GM18868 (cell line): ENCODE measurements at regions not wholly inside any gene's neighbourhood (a gene's known extent, or its start where the extent isn't known, plus 50 kb on each side); places are given as distances from the start of the nearest gene placed in this dataset.
"Not testable (repeated sequence)": the region's sequence is repeated elsewhere in the genome, so short reads cannot be mapped to it uniquely, and the experiment has no call there.

Experiments
- ATAC-seq: cut with Tn5 transposase; IDR thresholded peaks from one replicate; pipeline ENCODE4 v1.9.1; 2021; ENCODE audit warnings: mild to moderate bottlenecking, moderate library complexity; ENCODE audit not compliant: unreplicated experiment

DNA sequence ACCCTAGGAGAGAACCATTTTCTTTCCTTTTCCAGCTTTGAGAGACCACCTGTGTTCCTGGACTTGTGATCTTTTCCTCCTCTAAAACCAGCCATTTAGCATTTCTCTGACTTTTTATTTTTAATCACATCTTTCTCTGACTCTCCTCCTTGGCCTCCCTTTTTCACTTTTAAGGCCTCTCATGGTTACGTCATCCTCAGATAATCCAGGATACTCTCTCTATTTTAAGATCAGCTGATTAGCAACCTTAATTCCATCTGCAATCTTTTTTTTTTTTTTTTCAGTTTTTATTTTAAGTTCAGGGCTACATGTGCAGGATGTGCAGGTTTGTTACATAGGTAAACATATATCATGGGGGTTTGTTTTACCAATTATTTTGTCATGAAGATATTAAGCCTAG is 54.0 kb downstream of the RFPL4B start:
- no peak for ATAC-seq

DNA sequence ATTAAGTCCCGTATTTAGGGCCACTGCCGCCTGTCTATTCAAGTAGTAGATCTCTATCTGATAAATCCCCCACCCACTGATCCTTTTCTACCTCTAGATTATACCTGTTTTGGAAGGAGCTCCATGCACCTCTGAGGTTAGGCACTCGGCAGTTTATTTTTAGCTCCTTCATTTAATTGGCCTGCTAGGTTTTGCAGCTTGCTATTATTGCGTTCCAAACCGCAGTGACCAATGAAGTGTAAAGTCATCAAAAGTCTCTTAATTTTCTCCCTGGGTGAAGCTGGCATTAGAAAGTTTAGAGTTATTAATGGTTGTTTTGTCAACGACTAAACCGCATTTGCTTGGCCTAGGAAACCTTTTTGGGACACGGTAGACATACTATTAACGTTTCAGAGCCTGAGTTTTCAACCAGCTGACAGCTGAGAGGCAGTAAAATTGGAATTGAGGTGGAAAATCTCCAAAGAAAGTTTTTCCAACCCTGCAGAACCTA is 60.0 kb downstream of the RFPL4B start:
- no peak for ATAC-seq

DNA sequence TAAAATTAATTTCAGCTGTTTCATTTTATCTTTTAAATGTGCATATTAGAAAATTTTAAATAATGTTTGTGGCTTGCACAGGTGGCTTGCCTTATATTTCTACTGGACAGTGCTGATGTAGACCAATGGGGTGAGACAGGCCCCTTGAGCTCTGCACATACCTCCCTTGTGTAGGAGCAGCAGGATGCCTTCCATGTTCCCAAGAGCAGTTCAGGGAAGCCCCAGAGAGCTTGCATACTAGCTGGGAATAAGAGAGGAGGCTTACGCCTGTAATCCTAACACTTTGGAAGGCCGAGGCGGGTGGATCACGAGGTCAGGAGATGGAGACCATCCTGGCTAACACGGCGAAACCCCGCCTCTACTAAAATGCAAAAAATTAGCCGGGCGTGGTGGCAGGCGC is 61.4 kb downstream of the RFPL4B start:
- ATAC-seq: no peak

DNA sequence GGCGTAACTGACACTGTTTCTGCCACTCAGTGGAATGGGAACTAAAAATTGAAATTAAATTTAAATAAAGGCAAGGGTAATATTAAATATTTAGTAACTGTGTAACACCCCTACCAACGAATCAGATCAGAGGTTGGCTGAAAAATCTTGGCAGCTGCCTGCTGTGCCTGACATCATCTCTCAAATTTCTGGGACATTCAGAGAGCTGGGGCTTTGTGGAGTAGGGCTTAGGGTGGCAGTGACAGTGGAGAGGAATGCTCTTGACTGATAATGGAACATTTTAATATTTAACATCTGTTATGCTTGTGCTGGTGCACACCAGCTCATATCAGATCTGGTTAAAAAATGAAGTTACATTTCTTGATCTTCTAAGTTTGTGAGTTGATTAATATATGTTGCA is 62.2 kb downstream of the RFPL4B start:
- ATAC-seq: no peak

DNA sequence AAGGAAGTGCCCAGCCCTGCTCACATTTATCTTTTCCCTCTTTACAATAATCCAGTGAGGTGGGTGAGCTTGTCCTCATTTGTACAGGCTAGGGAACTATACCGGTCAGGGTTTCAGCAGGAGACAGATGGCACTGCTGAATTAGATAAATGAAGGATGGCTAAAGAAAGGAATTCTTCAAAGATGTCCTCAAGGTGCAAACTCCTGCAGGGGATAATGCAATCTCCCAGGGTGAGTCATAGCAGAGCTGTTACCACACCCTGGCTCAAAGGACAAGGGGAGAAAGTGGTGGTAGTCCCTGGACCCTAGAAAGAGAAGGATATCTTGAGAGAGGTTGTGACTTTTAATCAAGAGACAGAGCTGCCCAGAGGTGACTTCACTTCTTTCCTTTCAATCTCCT is 66.7 kb downstream of the RFPL4B start:
- no peak for ATAC-seq

DNA sequence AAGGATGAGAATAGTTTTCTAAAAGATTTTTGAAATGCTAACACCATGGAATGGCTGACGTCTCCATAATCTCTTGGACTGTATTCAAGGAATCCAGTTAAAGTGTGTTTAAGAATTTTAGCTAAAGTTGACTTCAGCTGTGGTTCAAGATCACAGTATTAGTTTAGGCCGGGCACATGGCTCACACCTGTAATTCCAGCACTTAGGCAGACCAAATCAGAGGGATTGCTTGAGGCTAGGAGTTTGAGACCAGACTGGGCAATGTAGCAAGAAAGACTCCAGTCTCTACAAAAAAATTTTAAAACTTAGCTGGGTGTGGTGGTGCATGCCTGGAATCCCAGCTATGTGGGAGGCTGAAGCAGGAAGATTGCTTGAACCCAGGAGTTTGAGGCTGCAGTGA is 68.2 kb downstream of the RFPL4B start:
- ATAC-seq: no peak

DNA sequence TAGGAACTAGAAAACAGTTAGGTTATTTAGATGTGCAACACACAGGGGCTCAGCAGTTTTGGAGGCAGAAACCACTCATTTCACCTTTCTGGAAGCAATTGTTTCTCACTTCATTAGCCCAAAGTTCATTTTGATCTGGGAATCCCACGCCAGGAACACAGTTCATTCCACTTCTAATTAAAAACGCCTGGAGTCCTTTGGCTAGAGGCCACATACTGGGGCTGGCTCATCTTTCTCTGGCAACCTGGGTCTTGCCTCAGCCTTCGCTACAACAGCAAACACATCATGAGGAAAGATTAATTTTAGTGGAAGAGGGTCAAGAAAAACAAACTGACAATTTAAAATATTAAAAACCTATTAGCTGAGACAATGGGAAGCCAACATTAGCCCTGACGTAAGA is 69.7 kb downstream of the RFPL4B start:
- no peak for ATAC-seq

DNA sequence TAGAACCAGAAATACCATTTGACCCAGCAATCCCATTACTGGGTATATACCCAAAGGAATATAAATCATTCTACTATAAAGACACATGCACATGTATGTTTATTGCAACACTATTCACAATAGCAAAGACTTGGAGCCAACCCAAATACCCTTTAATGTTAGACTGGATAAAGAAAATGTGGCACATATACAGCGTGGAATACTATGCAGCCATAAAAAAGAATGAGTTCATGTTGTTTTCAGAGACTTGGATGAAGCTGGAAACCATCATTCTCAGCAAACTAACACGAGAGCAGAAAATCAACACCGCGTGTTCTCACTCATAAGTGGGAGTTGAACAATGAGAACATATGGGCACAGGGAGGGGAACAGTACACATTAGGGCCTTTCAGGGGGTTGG is 79.9 kb downstream of the RFPL4B start:
- not testable (repeated sequence) for ATAC-seq

DNA sequence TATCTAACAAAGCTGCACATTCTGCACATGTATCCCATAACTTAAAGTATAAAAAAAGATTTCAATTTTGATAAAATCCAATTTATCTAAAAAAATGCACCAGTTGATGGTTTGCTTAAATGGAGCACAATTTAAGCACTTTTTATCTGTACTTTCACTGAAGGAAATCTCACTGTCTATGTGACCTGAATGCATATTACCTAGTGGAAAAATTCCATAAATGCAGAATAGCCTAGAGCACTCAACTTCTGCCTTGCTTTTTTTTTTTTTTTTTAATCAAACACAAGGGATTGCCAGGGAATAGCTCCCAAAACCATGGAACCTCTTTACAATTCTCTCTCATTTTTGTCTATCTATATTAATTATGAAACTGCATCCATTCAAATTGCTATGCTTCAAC is 80.4 kb downstream of the RFPL4B start:
- ATAC-seq: no peak

DNA sequence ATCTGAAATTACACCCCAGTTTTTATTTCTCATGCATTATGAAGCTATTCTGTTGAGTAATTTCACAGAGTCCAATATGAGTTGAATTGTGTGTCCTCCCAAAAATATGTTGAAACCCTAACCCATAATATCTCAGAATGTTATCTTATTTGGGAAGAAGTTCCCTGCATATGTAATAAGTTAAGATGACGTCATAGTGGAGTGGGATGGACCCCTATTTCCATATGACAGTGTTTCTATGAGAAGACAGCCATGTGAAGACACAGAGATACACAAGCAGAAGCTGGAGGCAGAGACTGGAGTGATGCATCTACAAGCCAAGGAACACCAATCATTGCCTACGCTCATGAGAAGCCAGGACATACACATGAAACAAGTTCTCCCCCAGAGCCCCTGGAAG is 81.3 kb downstream of the RFPL4B start:
- ATAC-seq: no peak

DNA sequence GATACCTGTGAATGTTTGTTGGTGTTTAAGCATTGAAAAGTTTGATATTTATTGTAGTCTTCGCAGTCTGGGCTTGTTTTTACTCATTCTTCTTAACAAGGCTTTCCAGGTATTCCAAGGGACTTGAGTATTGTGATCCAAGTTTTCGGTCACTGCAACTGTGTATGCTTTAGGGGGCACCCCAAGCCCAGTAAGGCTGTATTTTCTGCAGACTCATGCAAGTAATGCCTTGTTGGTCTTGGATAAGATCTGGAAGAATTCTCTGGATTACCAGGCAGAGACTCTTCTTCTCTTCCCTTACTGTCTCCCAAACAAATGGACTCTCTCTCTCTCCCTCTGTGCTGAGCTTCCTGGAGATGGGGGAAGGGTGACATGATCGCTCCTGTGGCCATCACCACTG is 82.1 kb downstream of the RFPL4B start:
- ATAC-seq: no peak

DNA sequence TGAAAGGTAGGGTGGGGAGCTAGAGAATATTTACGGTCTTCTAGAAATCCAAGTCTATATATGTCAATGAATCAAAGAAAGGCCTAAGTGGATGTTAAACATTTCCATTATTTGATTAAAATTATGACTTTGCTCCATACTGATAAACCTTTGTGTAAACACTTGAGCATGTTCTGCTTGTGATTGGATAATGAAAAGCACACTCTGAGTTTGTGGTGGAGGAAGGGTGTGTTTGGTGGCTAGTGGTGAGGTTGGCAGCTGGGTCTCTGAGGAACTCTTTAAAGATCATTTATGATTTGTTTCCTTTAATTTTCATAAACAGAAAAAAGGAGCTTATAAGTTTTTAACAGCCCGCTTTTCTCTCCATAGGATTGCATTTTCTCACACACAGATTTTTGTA is 84.7 kb downstream of the RFPL4B start:
- no peak for ATAC-seq

DNA sequence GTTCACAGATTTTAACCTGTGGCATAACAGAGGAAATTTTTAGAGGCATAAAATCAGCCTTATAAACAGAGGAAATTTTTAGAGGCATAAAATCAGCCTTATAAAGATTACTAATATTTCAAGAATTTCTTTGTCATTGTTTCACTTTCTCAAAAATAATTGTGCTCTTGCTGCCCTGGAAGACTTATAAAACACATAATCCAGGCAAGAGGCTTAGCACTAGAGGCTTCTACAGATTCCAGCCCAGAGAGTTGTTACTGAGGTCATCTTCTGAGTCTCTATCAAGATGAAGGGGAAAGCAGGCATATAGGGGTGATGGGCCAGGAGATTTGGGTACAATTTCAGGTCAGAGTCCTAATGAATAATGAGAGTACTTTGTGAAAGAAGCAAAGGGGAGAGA is 85.7 kb downstream of the RFPL4B start:
- ATAC-seq: no peak

DNA sequence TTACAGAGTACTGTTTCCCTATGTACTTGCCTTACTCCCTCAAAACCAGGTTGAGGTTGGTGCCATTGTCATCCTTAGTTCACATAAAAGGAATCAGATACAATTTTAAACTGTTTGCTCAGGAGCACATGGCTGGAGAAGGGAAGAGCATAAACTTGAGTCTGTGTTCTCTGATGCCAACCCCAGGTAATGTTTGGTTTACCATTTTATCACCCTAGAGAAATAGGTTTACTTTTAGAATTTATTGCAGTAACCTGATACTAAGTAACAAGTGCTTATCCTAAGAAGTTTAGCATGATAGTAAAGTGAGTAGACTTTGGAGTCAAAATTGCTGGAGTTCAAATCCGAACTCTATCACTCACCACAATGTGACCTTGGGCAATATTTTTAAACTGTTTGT is 86.3 kb downstream of the RFPL4B start:
- no peak for ATAC-seq

DNA sequence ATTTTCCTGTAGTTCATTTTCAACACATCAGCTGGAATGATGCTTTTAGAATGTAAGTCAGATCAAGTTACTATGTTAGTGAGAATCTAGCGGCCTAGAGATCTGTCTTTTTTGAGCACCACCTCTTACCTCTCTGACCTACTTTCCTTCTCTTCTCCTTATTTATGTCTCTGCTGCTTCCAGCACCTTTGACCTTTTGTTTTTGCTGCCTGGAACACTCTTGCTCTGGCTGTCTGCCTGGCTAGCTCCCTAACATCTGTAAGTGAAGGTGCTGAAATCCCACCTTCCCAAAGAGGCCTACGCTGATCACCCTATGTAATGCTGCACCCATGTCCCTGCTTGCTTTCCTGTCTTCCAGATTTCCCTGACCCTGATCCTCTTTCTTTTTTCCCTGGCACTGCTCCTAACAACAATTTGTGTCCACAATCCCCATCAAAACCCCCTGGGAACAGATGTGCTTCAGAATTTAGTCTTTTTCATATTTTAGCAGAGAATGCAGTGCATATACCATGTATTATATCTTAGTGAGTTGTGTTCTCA is 87.8 kb downstream of the RFPL4B start:
- no peak for ATAC-seq

DNA sequence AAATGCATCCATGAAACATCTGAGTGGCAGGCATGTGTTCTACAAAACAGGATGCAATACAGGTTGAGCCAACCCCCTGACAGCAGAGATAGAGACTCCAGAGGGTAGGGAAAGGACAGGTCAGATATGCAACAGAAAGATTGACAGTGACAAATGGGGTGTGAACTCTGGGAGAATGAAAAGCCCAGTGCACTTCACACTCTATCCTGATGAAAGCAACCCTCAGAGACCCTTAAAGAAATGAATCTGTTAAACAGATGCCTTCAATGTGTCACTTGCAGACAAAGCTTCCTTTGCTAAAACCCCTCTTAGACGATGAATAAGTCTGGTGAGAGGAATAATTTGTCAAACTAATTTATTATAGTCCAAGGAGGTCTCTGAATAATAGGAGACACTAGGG is 89.9 kb downstream of the RFPL4B start:
- ATAC-seq: no peak

DNA sequence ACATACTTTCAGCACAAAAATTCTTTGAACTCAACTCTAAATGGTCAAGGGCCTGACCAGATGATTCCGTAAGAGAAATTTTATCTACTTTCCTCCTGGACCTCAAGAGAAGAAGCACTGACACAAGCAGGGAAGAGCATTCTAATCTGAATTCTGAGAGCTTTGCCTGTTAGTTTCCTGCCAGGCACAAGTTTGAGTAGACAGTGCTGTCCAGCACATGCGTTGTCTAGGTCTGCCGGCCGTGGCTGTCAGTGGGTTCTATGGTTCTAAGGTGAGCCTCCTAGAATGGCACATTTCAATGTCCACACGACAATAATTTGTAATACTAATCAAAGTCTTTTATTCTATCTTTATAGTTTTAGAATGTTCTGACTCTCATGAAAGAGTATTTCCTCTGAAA is 91.9 kb downstream of the RFPL4B start:
- ATAC-seq: no peak

DNA sequence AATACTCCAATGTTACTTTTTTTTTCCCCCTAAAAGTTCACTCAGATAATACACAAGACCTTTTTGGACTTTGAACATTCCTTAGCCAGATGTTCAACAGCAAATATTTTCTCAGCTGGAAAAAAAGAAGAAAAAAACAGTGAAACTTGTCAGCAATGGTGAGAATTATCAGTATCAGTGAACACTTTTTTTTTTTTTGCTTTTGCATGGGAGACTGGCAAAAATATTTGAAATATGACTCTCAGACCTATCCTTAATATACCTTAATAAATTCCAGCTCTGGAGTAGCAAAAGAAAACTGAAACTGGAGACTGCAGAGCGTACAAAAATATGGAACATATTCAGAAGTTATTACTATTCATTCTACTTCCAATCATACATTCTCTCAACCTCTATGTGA is 92.3 kb downstream of the RFPL4B start:
- ATAC-seq: no peak

DNA sequence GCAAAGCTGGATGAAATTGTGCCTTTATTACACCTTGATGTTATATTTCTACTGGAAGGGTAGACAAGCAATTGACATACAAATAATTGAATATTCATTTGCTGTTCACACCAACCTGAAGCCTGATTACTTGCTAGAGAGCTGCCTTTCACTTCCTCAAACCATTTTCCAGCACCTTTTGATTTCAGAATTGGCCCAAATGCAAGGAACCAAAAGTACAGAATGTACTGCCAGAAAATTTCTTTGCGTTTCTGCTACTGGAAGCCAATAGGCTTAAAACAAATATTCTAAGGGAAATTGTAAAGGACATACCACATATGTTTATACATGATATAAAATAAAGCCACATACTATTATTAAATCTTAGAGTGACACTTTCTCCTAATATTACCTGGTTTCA is 94.5 kb downstream of the RFPL4B start:
- no peak for ATAC-seq

DNA sequence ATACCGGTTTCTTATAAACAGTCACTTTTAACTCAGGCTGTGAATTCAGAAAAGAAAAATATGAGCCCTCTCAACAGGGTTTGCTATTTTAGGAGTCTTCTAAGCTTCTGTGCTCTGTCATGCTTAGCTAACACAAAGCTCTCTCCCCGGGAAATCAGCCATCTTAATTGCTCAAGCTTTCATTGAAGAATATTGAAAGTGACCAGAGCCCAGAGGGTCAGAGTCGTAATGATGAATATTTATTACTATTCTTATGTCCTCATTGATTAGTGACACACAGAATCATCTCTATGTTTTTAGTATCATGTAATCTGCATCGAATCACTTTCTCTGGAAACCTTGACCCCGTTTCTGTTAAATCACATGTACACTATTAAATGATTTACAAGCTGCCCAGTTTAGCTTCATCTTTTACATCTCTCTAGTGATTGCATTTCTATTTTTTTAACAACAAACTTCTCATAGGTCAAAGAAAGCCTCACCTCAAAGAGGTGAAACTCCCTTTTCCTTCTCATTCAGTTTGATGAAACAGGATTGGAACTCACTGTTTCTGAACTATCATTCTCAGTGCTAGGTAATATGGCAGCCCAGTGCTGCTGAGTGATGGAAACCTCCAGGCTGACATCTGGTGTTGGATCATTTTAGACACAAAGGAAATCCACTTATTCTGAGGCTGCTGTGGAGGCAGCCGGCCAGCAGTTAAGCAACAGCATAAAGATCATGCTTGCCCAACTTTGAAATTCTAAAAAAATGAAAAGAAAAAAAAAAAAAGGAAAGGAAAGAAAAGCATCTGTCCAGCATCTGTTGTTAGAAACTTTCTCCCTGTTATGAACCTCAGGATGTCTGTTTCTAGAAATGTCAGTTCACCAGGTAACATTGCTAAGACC is 96.3 kb downstream of the RFPL4B start:
- no peak for ATAC-seq

DNA sequence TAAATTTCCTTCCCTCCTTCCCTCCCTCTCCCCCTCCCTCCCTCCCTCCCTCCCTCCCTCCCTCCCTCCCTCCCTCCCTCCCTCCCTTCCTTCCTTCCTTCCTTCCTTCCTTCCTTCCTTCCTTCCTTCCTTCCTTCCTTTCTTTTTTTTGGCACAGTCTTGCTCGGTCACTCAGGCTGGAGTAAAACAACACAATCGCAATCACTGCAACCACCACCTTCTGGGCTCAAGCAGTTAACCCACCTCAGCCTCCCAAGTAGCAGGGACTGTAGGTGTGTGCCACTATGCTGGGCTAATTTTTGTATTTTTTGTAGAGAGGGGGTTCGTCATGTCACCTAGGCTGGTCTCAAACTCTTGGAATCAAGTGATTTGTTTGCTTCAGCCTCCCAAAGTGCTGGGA is 101.7 kb downstream of the RFPL4B start:
- ATAC-seq: not testable (repeated sequence)

DNA sequence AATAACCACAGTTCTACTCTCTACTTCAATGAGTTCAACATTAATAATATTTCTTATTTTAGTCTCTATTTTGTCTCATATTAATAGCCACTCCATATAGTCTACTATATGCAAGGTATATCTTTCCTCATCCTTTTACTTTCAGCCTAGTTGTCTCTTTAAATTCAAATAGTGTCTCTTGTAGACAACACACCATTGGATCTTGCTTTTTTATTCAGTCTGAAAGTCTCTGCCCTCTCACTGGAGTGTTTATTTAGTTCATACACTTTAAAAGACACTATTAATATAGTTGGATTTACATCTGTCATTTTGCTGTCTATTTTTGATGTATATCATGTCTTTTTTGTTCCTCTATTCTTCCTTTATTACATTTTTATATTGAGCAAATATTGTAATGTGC is 103.5 kb downstream of the RFPL4B start:
- ATAC-seq: no peak

DNA sequence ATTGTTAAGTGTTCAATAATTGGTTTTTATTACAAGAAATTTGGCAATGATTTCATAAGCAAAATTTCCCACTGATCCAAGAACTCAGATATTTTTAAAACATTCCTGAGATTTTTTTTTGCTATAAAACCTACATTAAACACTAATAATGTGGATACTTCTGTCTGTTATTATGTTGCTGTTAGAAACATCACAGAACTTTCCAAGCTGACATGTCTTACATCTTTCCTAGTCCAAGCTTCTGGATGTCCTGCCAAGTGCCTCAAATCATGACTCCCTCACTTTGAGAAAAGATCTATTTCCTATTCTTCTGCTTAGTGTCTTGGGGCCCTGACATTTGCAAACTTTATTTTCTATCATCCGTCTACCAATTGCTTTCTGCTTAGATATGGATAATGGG is 110.8 kb downstream of the RFPL4B start:
- ATAC-seq: no peak
